Glomerular visceral epithelial cell (primary cell): ENCODE measurements at regions not wholly inside any gene's neighbourhood (a gene's known extent, or its start where the extent isn't known, plus 50 kb on each side); places are given as distances from the start of the nearest gene placed in this dataset.
A peak's percentile ranks its signal among the peaks of the same experiment; 100 is the strongest.

Source experiments
- DNase-seq: peaks from one replicate; pipeline ENCODE4 v3.0.0-alpha.2; 2016; ENCODE audit errors: extremely low spot score

- DNase-seq, result no peak
Measured at GRCh38 chr12:24605466-24605865, 343.4 kb downstream of the BCAT1 start.

- no peak for DNase-seq
Measured at GRCh38 chr12:24603371-24603770, 345.5 kb downstream of the BCAT1 start.

DNA sequence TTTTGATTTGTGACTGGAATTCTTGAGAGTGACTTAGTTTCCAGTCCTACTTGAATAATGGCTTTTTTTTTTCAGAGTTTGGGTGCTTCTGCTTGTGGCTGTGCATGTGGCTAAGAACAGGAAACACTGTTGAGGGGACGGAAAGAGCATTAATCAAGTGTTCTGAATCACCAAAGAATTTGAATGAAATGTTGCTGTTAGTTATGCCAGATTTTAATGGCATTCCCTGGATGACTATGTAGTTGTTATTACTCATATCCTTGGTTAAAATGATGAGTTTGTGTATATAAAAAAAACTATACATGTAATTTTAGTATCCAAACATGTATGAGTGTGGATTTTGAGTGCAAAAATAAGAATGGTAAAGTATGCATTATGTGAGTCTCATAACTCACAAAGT lies 347.9 kb downstream of the BCAT1 start:
- peak; percentile 58 for DNase-seq

- no peak for DNase-seq
Measured at GRCh38 chr12:24600551-24600950, 348.4 kb downstream of the BCAT1 start.

DNA sequence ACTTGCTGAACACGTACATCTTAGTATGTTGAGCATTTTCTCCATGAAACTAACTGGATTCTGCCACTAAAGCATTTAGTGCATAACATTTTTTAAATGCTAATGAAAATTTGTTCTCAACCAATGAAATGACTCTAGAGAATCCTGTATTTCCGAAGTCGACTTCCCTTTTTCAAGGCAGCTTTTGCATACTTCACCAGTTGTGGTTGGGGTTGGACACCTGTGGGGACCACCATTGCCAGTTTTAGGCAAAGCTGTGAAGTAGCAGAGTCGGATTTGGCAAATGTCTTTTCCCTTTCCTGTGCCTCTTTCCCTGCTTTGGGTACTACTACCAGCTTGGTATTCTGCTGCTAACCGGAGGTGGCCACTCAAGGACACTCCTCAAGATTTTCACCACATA lies 349.2 kb downstream of the BCAT1 start:
- DNase-seq, result no peak

- DNase-seq, result no peak
Measured at GRCh38 chr12:24597580-24597979, 351.3 kb downstream of the BCAT1 start.

GRCh38 chr12:24596768-24597388 lies 352.0 kb downstream of the BCAT1 start:
- DNase-seq, result peak; percentile 31

GRCh38 chr12:24595652-24596235 lies 353.2 kb downstream of the BCAT1 start:
- no peak for DNase-seq

- DNase-seq, result no peak
Measured at GRCh38 chr12:24591715-24592440, 357.0 kb downstream of the BCAT1 start.

DNA sequence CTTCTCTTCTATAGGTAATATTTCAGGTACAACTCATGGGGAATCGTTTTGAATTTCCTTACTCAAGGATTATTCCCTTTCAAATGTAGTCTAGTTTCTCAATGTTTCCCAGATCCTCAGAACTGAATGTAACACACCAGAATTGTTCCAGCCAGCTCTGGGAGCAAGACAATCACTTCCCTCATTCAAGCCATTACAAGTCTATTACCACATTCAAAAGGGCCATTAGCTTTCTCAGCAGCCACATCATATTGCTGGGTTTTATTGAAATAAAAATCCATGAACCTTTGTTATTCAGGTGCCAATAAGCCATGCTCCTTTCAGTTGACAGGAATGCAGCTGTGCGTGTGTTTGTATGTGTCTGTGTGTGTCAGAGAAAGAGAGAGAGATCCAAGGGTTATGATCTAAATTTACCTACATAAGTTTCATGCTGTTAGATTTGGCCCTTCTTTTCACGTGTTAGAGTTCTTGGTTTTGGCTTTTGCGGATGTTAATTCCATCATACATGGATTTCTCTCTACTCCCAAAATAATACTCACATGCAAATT lies 357.7 kb downstream of the BCAT1 start:
- DNase-seq, result no peak

DNA sequence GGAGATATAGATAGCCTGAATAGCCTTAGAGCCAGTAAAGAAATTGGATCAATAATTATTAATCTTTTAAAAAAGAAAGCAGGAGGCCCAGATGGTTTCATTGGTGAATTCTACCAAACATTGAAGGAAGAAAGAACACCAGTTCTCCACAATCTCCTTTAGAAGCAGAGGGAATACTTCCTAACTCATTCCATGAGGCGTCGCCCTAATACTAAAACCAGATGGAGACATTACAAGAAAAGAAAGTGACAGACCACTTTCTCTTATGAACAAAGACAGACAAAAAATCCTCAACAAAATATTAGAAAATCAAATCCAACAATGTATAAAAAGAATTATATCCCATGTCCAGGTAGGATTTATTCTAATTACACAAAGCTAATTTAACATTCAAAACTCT lies 362.6 kb downstream of the BCAT1 start:
- DNase-seq, result no peak

- DNase-seq, result no peak
Measured at GRCh38 chr12:24584032-24584675, 364.7 kb downstream of the BCAT1 start.

GRCh38 chr12:24582954-24583601 lies 365.8 kb downstream of the BCAT1 start:
- DNase-seq, result no peak

- no peak for DNase-seq
Measured at GRCh38 chr12:24574538-24574937, 374.4 kb downstream of the BCAT1 start.

DNA sequence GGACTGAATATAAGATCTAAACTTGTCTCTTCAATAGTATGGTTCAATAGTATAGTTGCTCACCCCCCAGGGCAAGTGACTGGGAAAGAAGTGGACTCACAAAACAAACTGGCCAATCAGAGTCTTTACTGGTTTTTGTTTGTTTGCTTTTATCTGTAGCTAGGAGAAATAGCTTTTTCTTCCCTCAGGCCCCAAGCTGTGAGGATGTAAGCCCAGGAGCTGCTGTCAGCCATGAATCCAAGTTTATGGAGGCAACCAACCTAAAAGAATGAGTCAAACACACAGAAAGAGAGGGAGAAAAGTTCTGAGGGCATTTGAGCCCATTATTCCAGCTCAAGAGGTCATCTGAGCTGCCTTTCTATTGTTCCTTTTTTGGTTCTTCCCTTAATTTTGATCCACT lies 375.3 kb downstream of the BCAT1 start:
- DNase-seq, result no peak

- DNase-seq, result no peak
Measured at GRCh38 chr12:24565300-24565699, 383.6 kb downstream of the BCAT1 start.

- peak; percentile 35 for DNase-seq
Measured at GRCh38 chr12:24562771-24563431, 386.0 kb downstream of the BCAT1 start.

- DNase-seq, result peak; percentile 57
Measured at GRCh38 chr12:24561882-24562770, 386.8 kb downstream of the BCAT1 start.

DNA sequence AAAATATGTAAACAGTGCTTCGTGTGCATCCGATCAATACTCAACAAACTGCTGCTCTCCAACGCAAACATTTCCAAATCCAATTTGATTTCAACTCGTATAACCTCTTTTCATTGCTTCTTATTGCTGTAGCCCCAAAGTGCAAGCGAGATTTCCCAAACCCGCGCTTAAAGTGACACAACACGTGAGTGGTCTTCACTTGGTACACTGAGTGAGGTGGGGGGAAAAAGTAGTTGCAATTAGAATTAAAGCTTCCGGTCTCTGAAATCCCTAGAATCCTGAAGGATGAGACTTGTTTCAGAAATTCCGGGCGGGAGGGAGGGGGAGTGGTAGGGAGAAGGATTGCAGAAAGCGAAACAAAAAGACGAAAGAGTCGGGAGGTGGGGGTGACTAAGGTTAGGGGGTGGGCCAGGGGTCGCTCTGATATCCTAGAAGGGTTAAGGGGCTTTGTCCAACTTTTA lies 387.5 kb downstream of the BCAT1 start:
- peak; percentile 44 for DNase-seq

DNA sequence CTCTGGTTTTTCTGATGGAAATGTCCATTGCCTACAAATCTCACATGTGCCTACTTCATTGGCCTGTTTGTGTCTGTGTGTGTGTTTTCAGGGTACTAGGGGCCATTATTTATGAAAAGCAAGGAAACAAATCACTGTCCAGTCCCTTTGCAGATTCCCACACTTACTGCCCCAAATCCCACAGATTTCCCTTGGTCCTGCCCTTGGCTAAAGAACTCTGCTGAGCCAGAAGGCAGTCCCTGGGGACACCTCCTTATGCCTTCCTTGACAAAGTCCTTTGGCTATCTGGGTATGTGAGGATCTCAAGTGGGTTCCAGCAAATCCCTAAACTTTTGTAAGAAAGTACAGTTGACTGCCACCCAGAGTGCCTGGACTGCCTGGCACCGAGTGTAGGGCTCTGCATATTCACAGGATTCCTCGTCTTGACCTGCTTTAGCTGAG lies 388.1 kb downstream of the BCAT1 start:
- DNase-seq, result no peak
